22Rv1 (cell line): ENCODE measurements at regions not wholly inside any gene's neighbourhood (a gene's known extent, or its start where the extent isn't known, plus 50 kb on each side); places are given as distances from the start of the nearest gene placed in this dataset.

Experiments used
- ZFX ChIP-seq: fragments of 450-650 bp; IDR thresholded peaks from 2 replicates; pipeline ENCODE4 v1.6.1; 2017; ENCODE audit warnings: antibody characterized with exemption, borderline replicate concordance
- TF ChIP-seq, protein P1 (sequence below): fragments of 450-650 bp; IDR thresholded peaks from 2 replicates; pipeline ENCODE4 v1.5.1; 2017; ENCODE audit warnings: mild to moderate bottlenecking

DNA sequence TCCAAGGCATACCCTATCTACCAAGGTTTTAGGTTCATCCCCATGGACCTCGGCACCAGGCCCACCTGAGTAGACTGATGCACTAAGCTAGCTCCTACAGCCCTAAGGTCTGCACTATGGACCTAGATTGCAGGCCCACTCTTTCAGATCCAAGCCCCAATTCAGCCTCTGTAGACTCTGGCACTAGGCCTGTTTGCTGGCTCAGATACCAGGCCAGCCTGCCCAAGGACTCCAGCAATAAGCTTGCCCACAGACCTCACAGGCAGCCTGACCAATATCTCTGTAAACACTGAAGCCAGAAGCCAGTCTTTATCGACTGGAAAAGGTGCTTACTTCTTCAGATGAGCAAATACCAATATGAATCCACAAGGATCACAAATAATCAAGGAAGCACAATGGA, 411.3 kb downstream of the INSC start:
- TF ChIP-seq, protein P1, sequence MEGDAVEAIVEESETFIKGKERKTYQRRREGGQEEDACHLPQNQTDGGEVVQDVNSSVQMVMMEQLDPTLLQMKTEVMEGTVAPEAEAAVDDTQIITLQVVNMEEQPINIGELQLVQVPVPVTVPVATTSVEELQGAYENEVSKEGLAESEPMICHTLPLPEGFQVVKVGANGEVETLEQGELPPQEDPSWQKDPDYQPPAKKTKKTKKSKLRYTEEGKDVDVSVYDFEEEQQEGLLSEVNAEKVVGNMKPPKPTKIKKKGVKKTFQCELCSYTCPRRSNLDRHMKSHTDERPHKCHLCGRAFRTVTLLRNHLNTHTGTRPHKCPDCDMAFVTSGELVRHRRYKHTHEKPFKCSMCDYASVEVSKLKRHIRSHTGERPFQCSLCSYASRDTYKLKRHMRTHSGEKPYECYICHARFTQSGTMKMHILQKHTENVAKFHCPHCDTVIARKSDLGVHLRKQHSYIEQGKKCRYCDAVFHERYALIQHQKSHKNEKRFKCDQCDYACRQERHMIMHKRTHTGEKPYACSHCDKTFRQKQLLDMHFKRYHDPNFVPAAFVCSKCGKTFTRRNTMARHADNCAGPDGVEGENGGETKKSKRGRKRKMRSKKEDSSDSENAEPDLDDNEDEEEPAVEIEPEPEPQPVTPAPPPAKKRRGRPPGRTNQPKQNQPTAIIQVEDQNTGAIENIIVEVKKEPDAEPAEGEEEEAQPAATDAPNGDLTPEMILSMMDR = no peak
- TF ChIP-seq ZFX = no peak
